Osteoblast (primary cell): ENCODE measurements at regions not wholly inside any gene's neighbourhood (a gene's known extent, or its start where the extent isn't known, plus 50 kb on each side); places are given as distances from the start of the nearest gene placed in this dataset.
A peak's percentile ranks its signal among the peaks of the same experiment; 100 is the strongest.

Experiments
- DNase-seq: peaks from one replicate; pipeline ENCODE4 v3.0.0; 2011; ENCODE audit warnings: low spot score, mixed read lengths; ENCODE audit not compliant: insufficient read length; ENCODE audit errors: missing footprints
- H2AFZ ChIP-seq: 2 replicates; pipeline ENCODE4 v1.6.0; 2011; ENCODE audit warnings: mild to moderate bottlenecking, low read length
- H3K27ac ChIP-seq: 2 replicates; pipeline ENCODE4 v1.5.1; 2011; ENCODE audit warnings: mild to moderate bottlenecking, low read depth, low read length, moderate library complexity
- H3K27me3 ChIP-seq: 2 replicates; pipeline ENCODE4 v1.6.0; 2012; ENCODE audit warnings: mild to moderate bottlenecking, control low read depth, inconsistent platforms, low read length, moderate library complexity; ENCODE audit not compliant: insufficient read depth
- H3K36me3 ChIP-seq: 2 replicates; pipeline ENCODE4 v1.5.1; 2011; ENCODE audit warnings: mild to moderate bottlenecking, low read length, control low read depth, moderate library complexity; ENCODE audit not compliant: insufficient read depth
- H3K4me1 ChIP-seq: 2 replicates; pipeline ENCODE4 v1.5.1; 2011; ENCODE audit warnings: mild to moderate bottlenecking, low read length, control low read depth, moderate library complexity; ENCODE audit not compliant: insufficient read depth
- H3K4me2 ChIP-seq: 2 replicates; pipeline ENCODE4 v1.6.0; 2011; ENCODE audit warnings: mild to moderate bottlenecking, low read length; ENCODE audit not compliant: insufficient read depth
- H3K4me3 ChIP-seq: fragments of 200-600 bp; sonication (generic); 3 replicates; pipeline ENCODE4 v1.5.1; 2012; ENCODE audit warnings: mild to moderate bottlenecking, low read length, inconsistent platforms; ENCODE audit not compliant: insufficient read depth
- H3K79me2 ChIP-seq: 2 replicates; pipeline ENCODE4 v1.6.0; 2012; ENCODE audit warnings: mild to moderate bottlenecking, low read length, control low read depth, inconsistent platforms; ENCODE audit not compliant: insufficient read depth
- H3K9me3 ChIP-seq: 2 replicates; pipeline ENCODE4 v1.5.1; 2011; ENCODE audit warnings: low read depth, low read length, control low read depth
- H4K20me1 ChIP-seq: 2 replicates; pipeline ENCODE4 v1.6.0; 2012; ENCODE audit warnings: mild to moderate bottlenecking, low read length, control low read depth; ENCODE audit not compliant: insufficient read depth
- TF ChIP-seq, protein P1 (sequence below): IDR thresholded peaks from 2 replicates; pipeline ENCODE4 v1.5.1; 2011; ENCODE audit warnings: mild to moderate bottlenecking, low read depth, low read length, moderate library complexity; ENCODE audit errors: extremely low read depth

DNA sequence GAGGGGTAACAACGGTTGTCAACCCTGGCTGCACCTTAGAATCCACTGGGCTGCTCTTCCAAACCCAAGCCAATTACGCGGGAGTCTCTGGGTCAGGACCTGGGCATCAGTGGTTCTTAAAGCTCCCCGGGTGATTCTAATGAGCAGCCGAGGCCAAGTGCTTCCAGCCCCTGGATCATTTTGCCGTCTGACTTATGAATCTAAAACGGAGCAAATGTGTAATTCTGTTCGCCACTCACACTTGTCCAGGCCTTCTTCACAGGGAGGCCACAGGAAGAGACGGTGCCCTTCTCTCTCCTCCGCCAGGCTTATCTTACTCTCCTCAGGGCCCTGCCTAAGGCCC is 78.5 kb downstream of the MCFD2 start:
- Histone ChIP-seq H4K20me1 (no peaks in the 10 kb centered on the region), H3K27me3 (no peaks in the 10 kb centered on the region), H3K79me2 (peaks cover 18% of the 10 kb centered on the region), H3K4me2 (no peak overlapping the region), H3K36me3 (peaks cover 18% of the 10 kb centered on the region), H3K9me3 (no peaks in the 10 kb centered on the region), H3K27ac (peak overlapping the region; percentile 70), H3K4me1 (peaks cover 18% of the 10 kb centered on the region), H2AFZ (no peak overlapping the region), H3K4me3 (no peak overlapping the region)
- DNase-seq: no peak
- TF ChIP-seq, protein P1, sequence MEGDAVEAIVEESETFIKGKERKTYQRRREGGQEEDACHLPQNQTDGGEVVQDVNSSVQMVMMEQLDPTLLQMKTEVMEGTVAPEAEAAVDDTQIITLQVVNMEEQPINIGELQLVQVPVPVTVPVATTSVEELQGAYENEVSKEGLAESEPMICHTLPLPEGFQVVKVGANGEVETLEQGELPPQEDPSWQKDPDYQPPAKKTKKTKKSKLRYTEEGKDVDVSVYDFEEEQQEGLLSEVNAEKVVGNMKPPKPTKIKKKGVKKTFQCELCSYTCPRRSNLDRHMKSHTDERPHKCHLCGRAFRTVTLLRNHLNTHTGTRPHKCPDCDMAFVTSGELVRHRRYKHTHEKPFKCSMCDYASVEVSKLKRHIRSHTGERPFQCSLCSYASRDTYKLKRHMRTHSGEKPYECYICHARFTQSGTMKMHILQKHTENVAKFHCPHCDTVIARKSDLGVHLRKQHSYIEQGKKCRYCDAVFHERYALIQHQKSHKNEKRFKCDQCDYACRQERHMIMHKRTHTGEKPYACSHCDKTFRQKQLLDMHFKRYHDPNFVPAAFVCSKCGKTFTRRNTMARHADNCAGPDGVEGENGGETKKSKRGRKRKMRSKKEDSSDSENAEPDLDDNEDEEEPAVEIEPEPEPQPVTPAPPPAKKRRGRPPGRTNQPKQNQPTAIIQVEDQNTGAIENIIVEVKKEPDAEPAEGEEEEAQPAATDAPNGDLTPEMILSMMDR: no peak

DNA sequence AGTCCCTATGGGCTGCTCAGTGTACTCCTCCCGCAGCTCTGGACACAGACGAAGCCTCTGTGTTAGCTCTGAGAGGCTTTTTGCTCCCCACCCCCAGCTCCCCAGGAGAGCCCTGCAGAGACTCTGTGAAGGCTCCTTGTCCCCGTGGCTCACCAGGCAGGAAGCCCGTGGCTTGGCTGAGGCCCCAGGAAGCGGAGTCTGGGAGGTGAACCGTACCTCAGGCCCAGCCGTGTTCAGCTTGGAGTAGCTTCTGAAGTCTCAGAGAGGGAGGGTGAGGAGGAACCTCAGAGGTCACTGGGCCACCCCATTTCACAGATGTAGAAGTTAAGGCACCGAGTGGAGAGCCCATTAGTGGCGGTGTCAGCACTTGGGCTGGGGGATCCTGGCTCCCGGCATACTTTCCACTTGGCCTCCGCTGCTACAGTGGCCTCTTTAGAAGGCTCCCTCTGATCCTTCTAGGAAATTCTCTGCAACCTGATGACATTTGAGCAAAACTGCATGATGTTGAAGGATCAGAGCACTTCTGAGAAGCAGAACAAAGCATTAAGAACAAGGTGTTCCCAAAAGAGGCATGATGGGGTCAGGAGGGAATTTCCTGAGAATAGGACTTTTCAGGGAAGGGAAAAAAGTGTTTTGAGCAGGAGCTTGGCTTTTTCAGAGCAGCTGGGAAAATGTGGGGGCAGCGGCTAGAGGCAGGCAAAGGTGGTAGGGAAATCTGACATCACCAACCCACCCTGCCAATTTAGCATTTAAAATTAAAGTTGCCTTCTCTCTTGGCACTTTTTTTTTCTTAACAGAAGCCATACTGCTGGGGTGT is 79.1 kb downstream of the MCFD2 start:
- no peak for DNase-seq
- peaks cover 18% of the 10 kb centered on the region for H3K36me3 ChIP-seq
- H3K27me3 ChIP-seq: no peaks in the 10 kb centered on the region
- peaks cover 23% of the 10 kb centered on the region for H3K4me1 ChIP-seq
- H3K27ac ChIP-seq: peak overlapping the region; percentile 70
- TF ChIP-seq, protein P1: no peak
- H4K20me1 ChIP-seq: no peaks in the 10 kb centered on the region
- peak overlapping the region; percentile 63 for H2AFZ ChIP-seq
- no peaks in the 10 kb centered on the region for H3K9me3 ChIP-seq
- H3K4me2 ChIP-seq: no peak overlapping the region
- H3K4me3 ChIP-seq: no peak overlapping the region
- H3K79me2 ChIP-seq: peaks cover 18% of the 10 kb centered on the region

DNA sequence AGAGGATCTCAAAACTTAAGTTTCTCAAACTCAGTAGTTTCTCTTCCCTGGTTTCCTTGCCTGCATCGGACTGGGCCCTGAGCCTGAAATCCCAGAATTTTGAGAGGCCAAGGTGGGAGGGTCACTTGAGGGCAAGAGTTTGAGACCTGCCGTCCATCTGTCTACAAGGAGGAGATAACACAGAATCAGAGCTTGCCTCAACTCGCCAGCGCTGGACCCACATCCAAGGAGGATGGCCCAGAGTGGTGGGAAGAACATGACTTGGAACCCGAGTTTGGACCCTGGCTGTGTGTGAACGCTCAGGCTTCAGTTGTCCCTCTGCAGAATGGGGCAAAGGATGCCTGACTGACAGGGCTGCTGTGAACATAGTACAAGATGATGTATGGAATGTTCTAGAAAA is 80.1 kb downstream of the MCFD2 start:
- Histone ChIP-seq H3K4me1 (peaks cover 33% of the 10 kb centered on the region), H3K4me2 (no peak overlapping the region), H4K20me1 (no peaks in the 10 kb centered on the region), H3K27me3 (no peaks in the 10 kb centered on the region), H3K36me3 (peaks cover 18% of the 10 kb centered on the region), H3K79me2 (peaks cover 18% of the 10 kb centered on the region), H3K9me3 (no peaks in the 10 kb centered on the region), H3K27ac (peak overlapping the region; percentile 70), H2AFZ (no peak overlapping the region), H3K4me3 (no peak overlapping the region)
- TF ChIP-seq, protein P1: no peak
- DNase-seq: no peak

DNA sequence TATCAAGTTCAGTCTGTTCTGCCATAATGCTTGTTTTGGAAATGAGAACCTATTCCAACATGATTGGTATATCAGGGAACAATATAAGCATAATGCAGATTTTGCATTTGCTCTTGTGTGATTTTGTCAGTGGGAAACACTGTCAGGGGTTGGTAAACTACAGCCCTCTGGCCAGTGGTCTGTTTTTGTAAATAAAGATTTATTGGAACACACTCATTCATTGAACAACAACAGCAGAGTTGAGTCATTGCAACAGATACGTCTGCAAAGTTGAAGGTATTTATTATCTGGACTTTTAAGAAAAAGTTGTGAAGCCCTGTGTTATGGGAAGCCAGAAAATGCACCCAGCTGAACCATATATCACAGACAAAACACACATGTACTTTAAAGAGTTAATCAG is 83.1 kb downstream of the MCFD2 start:
- Histone ChIP-seq H3K79me2 (peaks cover 44% of the 10 kb centered on the region), H4K20me1 (no peaks in the 10 kb centered on the region), H3K4me3 (no peak overlapping the region), H2AFZ (no peak overlapping the region), H3K36me3 (peaks cover 29% of the 10 kb centered on the region), H3K27ac (peak overlapping the region; percentile 98), H3K9me3 (no peaks in the 10 kb centered on the region), H3K4me1 (peaks cover 62% of the 10 kb centered on the region), H3K4me2 (no peak overlapping the region), H3K27me3 (no peaks in the 10 kb centered on the region)
- TF ChIP-seq, protein P1: no peak
- no peak for DNase-seq
